ENCODE measurements at regions not wholly inside any gene's neighbourhood (a gene's known extent, or its start where the extent isn't known, plus 50 kb on each side); places are given as distances from the start of the nearest gene placed in this dataset.

GRCh38 chrX:23251043-23251442, 83.6 kb upstream of the PTCHD1 start:
- no peak overlapping the region for H3K4me3 ChIP-seq
- no peak for DNase-seq
- H3K4me1 ChIP-seq: no peaks in the 10 kb centered on the region
- in situ Hi-C loops (cut with MboI; ENCODE audit: low pct_ligation_motif_present in 1 of 4, low pct_unique_long_range_greater_than_20kb in 1 of 4, low sequenced_read_pairs in 3 of 4) (no loop called here), intact Hi-C loops (cut with DNase I; ENCODE audit: low total_unique reads) (no loop called here)
- no peak overlapping the region for H3K27ac ChIP-seq
- no peaks in the 10 kb centered on the region for H3K9me3 ChIP-seq
- no peaks in the 10 kb centered on the region for H3K27me3 ChIP-seq
- TF ChIP-seq CTCF (IDR thresholded peaks at IDR 0.05) (no peak), EP300 (IDR thresholded peaks at IDR 0.05; ENCODE audit: low read depth) (no peak), POLR2A (IDR thresholded peaks at IDR 0.05) (no peak), POLR2AphosphoS5 (IDR thresholded peaks at IDR 0.05) (no peak)
- 41 to 80% methylated on average over 1 of the region's 1 CpG for WGBS, 2 donors (ENCODE audit: low coverage in 1 of 2)
- no peaks in the 10 kb centered on the region for H3K36me3 ChIP-seq

GRCh38 chrX:23263892-23264291, 70.8 kb upstream of the PTCHD1 start:
- no peak for DNase-seq
- H3K4me1 ChIP-seq: no peaks in the 10 kb centered on the region
- H3K9me3 ChIP-seq: no peaks in the 10 kb centered on the region
- intact Hi-C loops (cut with DNase I; ENCODE audit: low total_unique reads): no loop called here
- H3K27me3 ChIP-seq: no peaks in the 10 kb centered on the region
- H3K27ac ChIP-seq: no peak overlapping the region
- in situ Hi-C loops (cut with MboI; ENCODE audit: low pct_ligation_motif_present in 1 of 4, low pct_unique_long_range_greater_than_20kb in 1 of 4, low sequenced_read_pairs in 3 of 4): no loop called here
- WGBS, 2 donors (ENCODE audit: low coverage in 1 of 2): 73% methylated on average over 3 of the region's 3 CpGs; no CpG with 5 or more reads in 1 of the 2 donors
- no peak for TF ChIP-seq POLR2AphosphoS5 (IDR thresholded peaks at IDR 0.05)
- no peak for TF ChIP-seq POLR2A (IDR thresholded peaks at IDR 0.05)
- TF ChIP-seq EP300 (IDR thresholded peaks at IDR 0.05; ENCODE audit: low read depth): no peak
- no peak for TF ChIP-seq CTCF (IDR thresholded peaks at IDR 0.05)
- no peaks in the 10 kb centered on the region for H3K36me3 ChIP-seq
- no peak overlapping the region for H3K4me3 ChIP-seq

DNA sequence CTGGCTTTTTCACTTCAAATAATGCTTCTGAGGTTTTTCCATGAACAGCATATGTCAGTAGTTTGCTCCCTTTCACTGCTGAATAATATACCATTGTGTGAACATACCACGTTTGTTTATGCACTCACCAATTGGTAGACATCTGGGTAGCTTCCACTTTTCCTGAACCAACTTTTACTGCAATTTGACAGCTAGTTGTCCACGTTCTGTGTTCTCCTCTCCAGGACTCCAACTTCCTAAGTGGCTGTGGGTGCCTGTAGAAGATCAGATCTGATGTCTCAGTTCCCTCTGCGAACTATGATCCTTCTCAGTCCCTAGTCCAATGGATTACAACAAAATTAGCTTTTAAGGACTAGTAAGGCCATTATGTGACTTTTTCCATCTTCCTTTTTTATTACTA, 64.7 kb upstream of the PTCHD1 start:
- in situ Hi-C loops (cut with MboI; ENCODE audit: low pct_ligation_motif_present in 1 of 4, low pct_unique_long_range_greater_than_20kb in 1 of 4, low sequenced_read_pairs in 3 of 4): no loop called here
- H3K27ac ChIP-seq: no peak overlapping the region
- no peak overlapping the region for H3K4me3 ChIP-seq
- peak in 1 of 3 donors; percentile 30 for TF ChIP-seq POLR2AphosphoS5 (IDR thresholded peaks at IDR 0.05)
- TF ChIP-seq POLR2A (IDR thresholded peaks at IDR 0.05): no peak
- no peak for TF ChIP-seq EP300 (IDR thresholded peaks at IDR 0.05; ENCODE audit: low read depth)
- no peak for TF ChIP-seq CTCF (IDR thresholded peaks at IDR 0.05)
- intact Hi-C loops (cut with DNase I; ENCODE audit: low total_unique reads): no loop called here
- no peaks in the 10 kb centered on the region for H3K4me1 ChIP-seq
- no peak for DNase-seq
- no peaks in the 10 kb centered on the region for H3K36me3 ChIP-seq
- 44 to 62% methylated on average over 2 to 3 of the region's 3 CpGs for WGBS, 2 donors (ENCODE audit: low coverage in 1 of 2)
- no peaks in the 10 kb centered on the region for H3K9me3 ChIP-seq
- H3K27me3 ChIP-seq: no peaks in the 10 kb centered on the region

GRCh38 chrX:23271026-23271425, 63.6 kb upstream of the PTCHD1 start:
- Histone ChIP-seq H3K27ac (no peak overlapping the region), H3K36me3 (no peaks in the 10 kb centered on the region), H3K4me3 (no peak overlapping the region), H3K4me1 (no peaks in the 10 kb centered on the region), H3K9me3 (no peaks in the 10 kb centered on the region), H3K27me3 (no peaks in the 10 kb centered on the region)
- DNase-seq: no peak
- intact Hi-C loops (cut with DNase I; ENCODE audit: low total_unique reads): no loop called here
- in situ Hi-C loops (cut with MboI; ENCODE audit: low pct_ligation_motif_present in 1 of 4, low pct_unique_long_range_greater_than_20kb in 1 of 4, low sequenced_read_pairs in 3 of 4): no loop called here
- TF ChIP-seq EP300 (IDR thresholded peaks at IDR 0.05; ENCODE audit: low read depth) (no peak), CTCF (IDR thresholded peaks at IDR 0.05) (no peak), POLR2AphosphoS5 (IDR thresholded peaks at IDR 0.05) (no peak), POLR2A (IDR thresholded peaks at IDR 0.05) (no peak)
- whole genome bisulfite sequencing, 2 donors (ENCODE audit: low coverage in 1 of 2): 91 to 100% methylated on average over 4 of the region's 4 CpGs
